ENCODE measurements at regions not wholly inside any gene's neighbourhood (a gene's known extent, or its start where the extent isn't known, plus 50 kb on each side); places are given as distances from the start of the nearest gene placed in this dataset.

- DNase-seq (ENCODE audit: extremely low spot score in 2 of 2): no peak
- Histone ChIP-seq H3K27ac (no peak overlapping the region), H3K9me3 (no peaks in the 10 kb centered on the region), H3K4me1 (peaks cover 8% of the 10 kb centered on the region), H3K36me3 (no peaks in the 10 kb centered on the region), H3K4me3 (no peak overlapping the region), H3K27me3 (no peaks in the 10 kb centered on the region)
- intact Hi-C loops (cut with DNase I): no loop called here
- TF ChIP-seq POLR2AphosphoS5 (IDR thresholded peaks at IDR 0.05; ENCODE audit: insufficient read depth in 1 of 2, low read depth in 1 of 2): no peak
- TF ChIP-seq CTCF (IDR thresholded peaks at IDR 0.05): no peak
Measured at GRCh38 chr5:10073441-10074104, 176.1 kb downstream of the ATPSCKMT start.

- no peak for TF ChIP-seq POLR2AphosphoS5 (IDR thresholded peaks at IDR 0.05; ENCODE audit: insufficient read depth in 1 of 2, low read depth in 1 of 2)
- TF ChIP-seq POLR2A (IDR thresholded peaks at IDR 0.05): no peak
- no peak for TF ChIP-seq CTCF (IDR thresholded peaks at IDR 0.05)
- H3K27ac ChIP-seq: no peak overlapping the region
- H3K36me3 ChIP-seq: no peaks in the 10 kb centered on the region
- no peaks in the 10 kb centered on the region for H3K9me3 ChIP-seq
- intact Hi-C loops (cut with DNase I): no loop called here
- H3K27me3 ChIP-seq: no peaks in the 10 kb centered on the region
- no peak for DNase-seq (ENCODE audit: extremely low spot score in 2 of 2)
- no peaks in the 10 kb centered on the region for H3K4me1 ChIP-seq
- H3K4me3 ChIP-seq: no peak overlapping the region
Measured at GRCh38 chr5:10069637-10070313, 179.9 kb downstream of the ATPSCKMT start.

GRCh38 chr5:10065428-10066000 is 184.2 kb downstream of the ATPSCKMT start:
- H3K36me3 ChIP-seq: no peaks in the 10 kb centered on the region
- H3K27ac ChIP-seq: no peak overlapping the region
- no peaks in the 10 kb centered on the region for H3K9me3 ChIP-seq
- H3K27me3 ChIP-seq: no peaks in the 10 kb centered on the region
- H3K4me1 ChIP-seq: no peaks in the 10 kb centered on the region
- TF ChIP-seq CTCF (IDR thresholded peaks at IDR 0.05) (no peak), POLR2AphosphoS5 (IDR thresholded peaks at IDR 0.05; ENCODE audit: insufficient read depth in 1 of 2, low read depth in 1 of 2) (no peak), POLR2A (IDR thresholded peaks at IDR 0.05) (no peak)
- intact Hi-C loops (cut with DNase I): no loop called here
- no peak overlapping the region for H3K4me3 ChIP-seq
- no peak for DNase-seq (ENCODE audit: extremely low spot score in 2 of 2)

- no peaks in the 10 kb centered on the region for H3K27me3 ChIP-seq
- intact Hi-C loops (cut with DNase I): no loop called here
- DNase-seq (ENCODE audit: extremely low spot score in 2 of 2): peak in 1 of 2 donors; percentile 52
- no peaks in the 10 kb centered on the region for H3K9me3 ChIP-seq
- H3K36me3 ChIP-seq: no peaks in the 10 kb centered on the region
- H3K4me3 ChIP-seq: no peak overlapping the region
- no peak for TF ChIP-seq POLR2A (IDR thresholded peaks at IDR 0.05)
- no peak overlapping the region for H3K27ac ChIP-seq
- no peaks in the 10 kb centered on the region for H3K4me1 ChIP-seq
Measured at GRCh38 chr5:10064546-10065195, 185.0 kb downstream of the ATPSCKMT start.

- no peak for DNase-seq (ENCODE audit: extremely low spot score in 2 of 2)
- Histone ChIP-seq H3K36me3 (no peaks in the 10 kb centered on the region), H3K4me1 (no peaks in the 10 kb centered on the region), H3K27me3 (no peaks in the 10 kb centered on the region), H3K27ac (no peak overlapping the region), H3K9me3 (no peaks in the 10 kb centered on the region), H3K4me3 (no peak overlapping the region)
- TF ChIP-seq POLR2A (IDR thresholded peaks at IDR 0.05): no peak
- no peak for TF ChIP-seq POLR2AphosphoS5 (IDR thresholded peaks at IDR 0.05; ENCODE audit: insufficient read depth in 1 of 2, low read depth in 1 of 2)
- TF ChIP-seq CTCF (IDR thresholded peaks at IDR 0.05): no peak
- intact Hi-C loops (cut with DNase I): no loop called here
Measured at GRCh38 chr5:10063997-10064396, 185.7 kb downstream of the ATPSCKMT start.
